T-cell (primary cell): ENCODE measurements at regions not wholly inside any gene's neighbourhood (a gene's known extent, or its start where the extent isn't known, plus 50 kb on each side); places are given as distances from the start of the nearest gene placed in this dataset.

Experiments
- ATAC-seq, 4 experiments: fragments of 200-7000 bp in 3 of 4; fragments of 150-1000 bp in 1 of 4; cut with Tn5 transposase; replicated peaks in 1 of 4; 1 replicate in 3 of 4; 2 replicates in 1 of 4; pipeline ENCODE4 v1.10.0; 2021; ENCODE audit warnings: moderate library complexity in 3 of 4, mild to moderate bottlenecking in 2 of 4, moderate number of reproducible peaks in 1 of 4
- CTCF ChIA-PET, 2 donors: fragments of 300-600 bp; sonication (Branson Sonifier 250); formaldehyde crosslinking; loops; one replicate each; lab custom pipeline; 2022; ENCODE audit warnings: antibody characterized with exemption in 2 of 2; lab: Charles Lee
- POLR2A ChIA-PET, 2 donors: fragments of 300-600 bp; sonication (Branson Sonifier 250); formaldehyde crosslinking; loops; one replicate each; lab custom pipeline; 2022; ENCODE audit warnings: antibody characterized with exemption in 2 of 2; lab: Charles Lee
- DNase-seq, 35 experiments: peaks; one replicate each; pipeline versions ENCODE4 v3.0.0 to v3.0.0-alpha.2; 2013 to 2023
- H3K27ac ChIP-seq: one replicate; pipeline ENCODE4 v1.5.1; 2013; ENCODE audit warnings: low read length
- H3K27me3 ChIP-seq, 2 experiments: replicated peaks in 1 of 2; 1 replicate in 1 of 2; 2 replicates in 1 of 2; pipeline versions ENCODE4 v1.6.1 to v1.7.0; 2013; ENCODE audit warnings: low read length in 1 of 2, mixed read lengths in 1 of 2; ENCODE audit not compliant: control insufficient read depth in 2 of 2, insufficient read depth in 2 of 2; ENCODE audit errors: extremely low read depth in 1 of 2
- H3K36me3 ChIP-seq, 2 donors: 1 replicate in 1 of 2; 2 replicates in 1 of 2; pipeline versions ENCODE4 v1.6.1 to v1.7.0; 2013; ENCODE audit warnings: low read length in 1 of 2; ENCODE audit not compliant: control insufficient read depth in 2 of 2, insufficient read depth in 1 of 2; ENCODE audit errors: extremely low read depth in 1 of 2
- H3K4me1 ChIP-seq, 2 experiments: 1 replicate in 1 of 2; 2 replicates in 1 of 2; pipeline versions ENCODE4 v1.6.1 to v1.7.0; 2013; ENCODE audit warnings: low read length in 2 of 2, mixed read lengths in 1 of 2; ENCODE audit not compliant: insufficient read depth in 2 of 2, control insufficient read depth in 1 of 2; ENCODE audit errors: extremely low read depth in 1 of 2
- H3K4me3 ChIP-seq, 2 donors: 1 replicate in 1 of 2; 2 replicates in 1 of 2; pipeline versions ENCODE4 v1.5.1 to v1.7.0; 2013; ENCODE audit warnings: mild to moderate bottlenecking in 2 of 2, low read length in 1 of 2, moderate library complexity in 1 of 2; ENCODE audit not compliant: control insufficient read depth in 1 of 2; ENCODE audit errors: extremely low read depth in 1 of 2
- H3K9me3 ChIP-seq: 2 replicates; pipeline ENCODE4 v1.7.0; 2013
- H3K27ac Mint-ChIP-seq, 2 donors: one replicate each; pipeline ENCODE4 v1.8.0; 2020 to 2021; ENCODE audit warnings: mild to moderate bottlenecking in 2 of 2, mixed read lengths in 2 of 2
- H3K27me3 Mint-ChIP-seq, 2 donors: one replicate each; pipeline ENCODE4 v1.8.0; 2021 to 2022; ENCODE audit warnings: mixed read lengths in 2 of 2
- H3K36me3 Mint-ChIP-seq: one replicate; pipeline ENCODE4 v1.8.0; 2021; ENCODE audit warnings: mixed read lengths
- H3K4me1 Mint-ChIP-seq, 3 donors: one replicate each; pipeline ENCODE4 v1.8.0; 2020 to 2022; ENCODE audit warnings: mixed read lengths in 3 of 3, mild to moderate bottlenecking in 1 of 3
- H3K4me3 Mint-ChIP-seq, 3 donors: one replicate each; pipeline ENCODE4 v1.8.0; 2020 to 2022; ENCODE audit warnings: mild to moderate bottlenecking in 3 of 3, mixed read lengths in 3 of 3, moderate library complexity in 3 of 3
- H3K9me3 Mint-ChIP-seq, 3 donors: one replicate each; pipeline ENCODE4 v1.8.0; 2020 to 2022; ENCODE audit warnings: mixed read lengths in 3 of 3
- WGBS: methylation state at CpG from one replicate; pipeline ENCODE4 v1.1.5; 2013; ENCODE audit warnings: missing lambda C conversion rate; ENCODE audit not compliant: insufficient coverage; 5-methylcytosine and 5-hydroxymethylcytosine counted together

DNA sequence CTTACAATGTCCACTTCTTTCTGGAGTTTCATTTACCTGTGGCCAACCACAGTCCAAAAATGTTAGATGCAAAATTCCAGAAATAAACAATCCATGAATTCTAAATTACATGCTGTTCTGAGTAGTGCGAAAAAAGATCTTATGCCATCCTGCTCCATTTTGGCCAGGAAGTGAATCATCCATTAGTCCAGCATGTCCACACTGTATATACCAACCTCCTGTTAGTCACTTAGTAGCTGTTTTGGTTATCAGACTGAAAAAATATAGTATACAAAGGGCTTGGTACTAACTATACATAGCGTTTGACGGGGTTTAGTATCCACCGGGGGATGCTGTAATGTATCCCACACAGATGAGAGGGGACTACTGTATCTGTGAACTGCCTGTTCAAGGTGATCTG, 618.0 kb upstream of the ARGLU1 start:
- POLR2A ChIA-PET, result no interaction called here
- peaks cover 0 to 6% (median 0%) of the 10 kb centered on the region in 3 donors for H3K9me3 Mint-ChIP-seq

DNA sequence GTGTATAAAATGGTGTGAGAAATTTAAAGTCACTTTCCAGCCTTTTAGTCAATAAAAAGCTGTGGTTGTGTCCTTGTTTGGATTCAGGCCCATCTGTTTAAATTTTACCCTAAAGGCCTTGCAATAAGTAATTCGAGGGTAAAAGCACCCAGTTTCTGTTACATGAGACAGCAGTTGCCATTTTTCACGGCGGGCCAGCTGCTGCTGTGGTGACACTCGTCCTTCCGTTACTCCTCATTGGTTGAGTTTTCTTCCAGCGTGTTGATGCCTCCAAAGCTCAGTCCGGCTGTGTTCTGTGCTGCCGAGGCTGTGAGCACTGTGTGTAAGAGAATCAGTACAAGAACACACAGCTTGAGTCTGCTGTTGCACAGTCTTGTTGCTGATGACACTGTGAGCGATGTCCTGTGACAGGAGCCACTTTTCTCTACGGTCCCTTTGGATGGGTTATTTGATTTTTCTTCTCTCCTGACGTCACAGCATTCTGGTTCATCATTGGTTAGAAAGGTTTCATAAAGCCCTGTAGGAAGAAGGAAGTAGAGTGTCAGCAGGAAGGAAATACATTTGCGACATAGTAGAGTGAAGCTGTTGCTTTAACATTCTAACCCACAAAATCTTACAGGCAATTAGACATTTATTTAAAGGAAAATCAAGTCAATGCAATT, 602.5 kb upstream of the ARGLU1 start:
- no peaks in the 10 kb centered on the region for H3K4me1 ChIP-seq
- H3K27me3 ChIP-seq, result no peaks in the 10 kb centered on the region
- CTCF ChIA-PET, result no interaction called here
- POLR2A ChIA-PET, result no interaction called here
- no peak for DNase-seq
- Mint-ChIP-seq H3K9me3 (peaks cover 5 to 15% (median 12%) of the 10 kb centered on the region in 3 donors), H3K36me3 (no peaks in the 10 kb centered on the region), H3K4me3 (no peak overlapping the region), H3K27ac (no peak overlapping the region), H3K4me1 (no peaks in the 10 kb centered on the region), H3K27me3 (peaks cover 1 to 3% of the 10 kb centered on the region in 2 donors)
- H3K9me3 ChIP-seq, result no peaks in the 10 kb centered on the region
- no peak for ATAC-seq
- H3K27ac ChIP-seq, result no peak overlapping the region
- no peak overlapping the region for H3K4me3 ChIP-seq
- H3K36me3 ChIP-seq, result no peaks in the 10 kb centered on the region
- 85% methylated on average over 10 of the region's 12 CpGs for WGBS

More for the DNA sequence above, 618.0 kb upstream of the ARGLU1 start:
- Histone ChIP-seq H3K4me1 (no peaks in the 10 kb centered on the region), H3K4me3 (no peak overlapping the region), H3K36me3 (no peaks in the 10 kb centered on the region), H3K27ac (no peak overlapping the region), H3K9me3 (no peaks in the 10 kb centered on the region), H3K27me3 (no peaks in the 10 kb centered on the region)
- Mint-ChIP-seq H3K27ac (no peak overlapping the region), H3K36me3 (no peaks in the 10 kb centered on the region), H3K4me3 (no peak overlapping the region), H3K27me3 (no peaks in the 10 kb centered on the region), H3K4me1 (no peaks in the 10 kb centered on the region)
- ATAC-seq, result no peak
- WGBS, result 100% methylated on average over 2 of the region's 4 CpGs
- no peak for DNase-seq
- CTCF ChIA-PET, result no interaction called here

DNA sequence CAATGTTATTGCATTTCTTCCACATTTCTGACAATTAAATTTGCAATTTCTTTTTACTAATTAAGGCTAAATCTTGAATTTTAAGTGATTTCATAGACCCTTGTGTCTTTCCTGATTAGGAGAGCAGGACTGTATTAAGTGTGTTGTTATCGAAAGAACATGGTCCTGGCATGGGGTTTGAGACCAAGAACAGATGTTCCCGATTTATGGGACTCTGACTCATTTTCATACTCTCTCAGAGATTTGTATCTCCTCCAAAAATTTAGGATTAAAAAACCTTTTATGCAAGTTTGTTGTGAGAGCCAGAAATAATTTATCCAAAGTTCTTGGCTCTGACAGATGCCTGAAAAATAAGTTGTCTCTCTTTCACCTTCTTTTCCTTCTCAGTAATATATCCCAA, 589.3 kb upstream of the ARGLU1 start:
- H3K9me3 Mint-ChIP-seq, result peaks cover 0 to 5% (median 2%) of the 10 kb centered on the region in 3 donors
- no peaks in the 10 kb centered on the region for H3K36me3 Mint-ChIP-seq
- H3K4me3 Mint-ChIP-seq, result no peak overlapping the region
- H3K9me3 ChIP-seq, result no peaks in the 10 kb centered on the region
- ATAC-seq (no peak), DNase-seq (no peak)
- ChIA-PET CTCF (no interaction called here), POLR2A (no interaction called here)
- WGBS, result no CpG with 5 or more reads among the region's 2 CpGs
- no peaks in the 10 kb centered on the region for H3K4me1 Mint-ChIP-seq
- no peaks in the 10 kb centered on the region for H3K4me1 ChIP-seq
- H3K36me3 ChIP-seq, result no peaks in the 10 kb centered on the region
- no peaks in the 10 kb centered on the region for H3K27me3 Mint-ChIP-seq
- H3K27ac Mint-ChIP-seq, result no peak overlapping the region
- H3K27ac ChIP-seq, result no peak overlapping the region
- no peak overlapping the region for H3K4me3 ChIP-seq
- H3K27me3 ChIP-seq, result no peaks in the 10 kb centered on the region

DNA sequence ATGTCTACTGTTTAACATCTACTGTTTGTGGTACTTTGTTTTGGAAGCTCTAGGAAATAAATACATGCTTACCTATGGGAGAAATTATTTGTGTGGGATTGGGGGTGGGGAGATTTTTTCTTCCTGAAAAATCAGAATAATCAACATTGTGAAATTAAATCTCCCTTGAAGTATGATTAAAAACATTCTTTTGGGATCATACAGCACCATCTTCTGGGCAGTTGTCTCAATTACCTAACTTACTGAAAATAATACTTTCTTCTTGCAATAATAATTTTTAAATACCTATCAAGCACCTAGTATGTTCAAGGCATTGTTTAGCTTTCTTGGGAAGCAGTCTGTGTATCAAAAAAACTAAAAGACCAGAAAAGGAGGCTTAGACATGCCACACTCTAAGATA, 576.5 kb upstream of the ARGLU1 start:
- Mint-ChIP-seq H3K27me3 (no peaks in the 10 kb centered on the region), H3K4me3 (no peak overlapping the region), H3K36me3 (no peaks in the 10 kb centered on the region), H3K9me3 (peaks cover 4 to 9% (median 7%) of the 10 kb centered on the region in 3 donors), H3K4me1 (no peaks in the 10 kb centered on the region), H3K27ac (no peak overlapping the region)
- Histone ChIP-seq H3K9me3 (no peaks in the 10 kb centered on the region), H3K4me3 (no peak overlapping the region), H3K36me3 (no peaks in the 10 kb centered on the region), H3K27ac (no peak overlapping the region), H3K4me1 (no peaks in the 10 kb centered on the region), H3K27me3 (no peaks in the 10 kb centered on the region)
- ATAC-seq (no peak), DNase-seq (no peak)
- CTCF ChIA-PET, result interaction anchor here in 1 of 2 donors (0.6 kb wide), 1 partner anchor 637 kb away, joined by 3 read pairs; no protein-coding TSS in a partner anchor
- POLR2A ChIA-PET, result no interaction called here

DNA sequence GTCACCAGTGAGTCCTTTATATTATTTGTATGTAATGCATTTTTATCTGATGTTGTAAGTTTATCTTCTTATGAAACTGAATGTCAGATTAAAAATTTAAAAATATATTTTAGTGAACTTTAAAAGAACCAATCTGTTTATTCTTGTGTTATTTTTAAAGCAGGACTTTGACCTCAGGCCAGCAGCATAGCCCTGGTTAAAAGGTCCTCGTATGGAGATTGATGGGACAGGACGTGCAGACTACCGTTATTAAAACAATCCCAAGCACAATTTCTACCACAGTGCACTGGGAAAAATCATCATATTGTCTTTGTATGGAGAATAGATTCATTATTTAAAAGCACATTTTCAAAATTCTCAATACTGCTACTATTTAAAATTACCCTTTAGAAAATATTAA, 573.8 kb upstream of the ARGLU1 start:
- no peak overlapping the region for H3K4me3 ChIP-seq
- H3K4me1 ChIP-seq, result no peaks in the 10 kb centered on the region
- no CpG with 5 or more reads among the region's 3 CpGs for WGBS
- H3K4me3 Mint-ChIP-seq, result no peak overlapping the region
- H3K27me3 ChIP-seq, result no peaks in the 10 kb centered on the region
- peaks cover 1 to 6% (median 1%) of the 10 kb centered on the region in 3 donors for H3K9me3 Mint-ChIP-seq
- no peak for ATAC-seq
- DNase-seq, result no peak
- H3K27ac ChIP-seq, result no peak overlapping the region
- no peaks in the 10 kb centered on the region for H3K36me3 Mint-ChIP-seq
- no peaks in the 10 kb centered on the region for H3K36me3 ChIP-seq
- H3K27me3 Mint-ChIP-seq, result no peaks in the 10 kb centered on the region
- no peaks in the 10 kb centered on the region for H3K4me1 Mint-ChIP-seq
- H3K27ac Mint-ChIP-seq, result no peak overlapping the region
- ChIA-PET CTCF (no interaction called here), POLR2A (no interaction called here)
- H3K9me3 ChIP-seq, result no peaks in the 10 kb centered on the region

DNA sequence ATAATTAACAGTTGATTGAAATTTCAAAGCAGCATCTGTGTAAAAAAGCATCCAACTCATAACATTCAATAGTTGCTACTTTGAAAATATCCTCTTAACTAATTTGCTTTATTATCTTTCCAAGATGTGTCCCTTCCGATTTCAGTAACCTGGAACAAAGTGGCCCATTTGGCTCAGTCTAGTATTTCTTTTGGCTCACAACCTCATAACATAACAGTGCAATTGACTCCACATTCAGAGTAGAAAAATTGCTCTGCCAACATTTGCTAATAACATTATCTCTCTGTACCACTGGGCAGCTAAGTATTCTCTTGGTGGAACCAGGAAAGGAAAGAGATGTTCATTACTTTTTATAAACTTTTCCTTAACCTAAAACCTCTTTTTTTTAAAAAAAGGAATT, 571.1 kb upstream of the ARGLU1 start:
- WGBS, result 100% methylated on average over 1 of the region's 1 CpG
- Mint-ChIP-seq H3K4me1 (no peaks in the 10 kb centered on the region), H3K27ac (no peak overlapping the region), H3K4me3 (no peak overlapping the region), H3K9me3 (peaks cover 5 to 15% (median 8%) of the 10 kb centered on the region in 3 donors), H3K36me3 (no peaks in the 10 kb centered on the region), H3K27me3 (no peaks in the 10 kb centered on the region)
- H3K36me3 ChIP-seq, result no peaks in the 10 kb centered on the region
- H3K4me1 ChIP-seq, result no peaks in the 10 kb centered on the region
- no peak for ATAC-seq
- H3K27me3 ChIP-seq, result no peaks in the 10 kb centered on the region
- no peak overlapping the region for H3K27ac ChIP-seq
- H3K4me3 ChIP-seq, result no peak overlapping the region
- ChIA-PET CTCF (no interaction called here), POLR2A (no interaction called here)
- no peaks in the 10 kb centered on the region for H3K9me3 ChIP-seq
- DNase-seq, result no peak

DNA sequence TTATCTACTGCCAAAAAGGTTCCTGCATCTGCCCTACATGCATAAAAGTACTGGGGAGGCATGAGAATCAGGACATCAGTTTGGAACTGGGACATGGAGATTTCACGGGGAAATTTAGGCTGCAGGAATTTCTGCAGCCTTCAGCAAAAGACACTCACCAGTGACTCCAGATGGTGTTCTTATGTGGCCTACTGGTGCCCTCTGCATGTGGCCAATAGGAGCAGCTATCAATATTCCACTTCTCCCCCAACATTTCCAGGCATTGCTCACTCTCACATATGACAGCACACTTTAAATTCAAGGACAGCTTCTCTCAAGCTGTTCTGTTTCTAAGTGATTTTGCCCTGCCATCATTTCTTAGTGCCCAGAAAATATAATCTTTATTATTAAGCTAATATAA, 570.5 kb upstream of the ARGLU1 start:
- DNase-seq (no peak), ATAC-seq (no peak)
- Mint-ChIP-seq H3K27me3 (no peaks in the 10 kb centered on the region), H3K9me3 (peaks cover 8 to 15% (median 10%) of the 10 kb centered on the region in 3 donors), H3K36me3 (no peaks in the 10 kb centered on the region), H3K4me3 (no peak overlapping the region), H3K4me1 (no peaks in the 10 kb centered on the region), H3K27ac (no peak overlapping the region)
- POLR2A ChIA-PET, result no interaction called here
- Histone ChIP-seq H3K27ac (no peak overlapping the region), H3K4me1 (no peaks in the 10 kb centered on the region), H3K36me3 (no peaks in the 10 kb centered on the region), H3K4me3 (no peak overlapping the region), H3K27me3 (no peaks in the 10 kb centered on the region), H3K9me3 (no peaks in the 10 kb centered on the region)
- CTCF ChIA-PET, result no interaction called here
- WGBS, result 100% methylated on average over 1 of the region's 1 CpG
